ENCODE measurements at regions not wholly inside any gene's neighbourhood (a gene's known extent, or its start where the extent isn't known, plus 50 kb on each side); places are given as distances from the start of the nearest gene placed in this dataset.

DNA sequence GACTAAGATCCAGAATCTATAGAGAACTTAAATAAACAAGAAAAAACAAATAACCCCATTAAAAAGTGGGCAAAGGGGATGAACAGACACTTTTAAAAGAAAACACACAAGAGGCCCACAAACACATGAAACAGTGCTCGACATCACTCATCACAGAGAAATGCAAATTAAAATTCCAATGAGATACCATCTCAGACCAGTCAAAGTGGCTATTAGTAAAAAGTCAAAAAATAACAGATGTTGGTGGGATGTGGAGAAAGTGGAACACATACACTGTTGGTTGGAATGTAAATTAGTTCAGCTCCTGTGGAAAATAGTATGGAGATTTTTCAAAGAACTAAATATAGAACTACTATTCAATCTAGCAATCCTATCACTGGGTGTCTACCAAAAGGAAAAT is 143.1 kb downstream of the IFI44 start:
- H3K79me2 ChIP-seq (ENCODE audit: insufficient read depth, low read length): no peaks in the 10 kb centered on the region
- TF ChIP-seq, protein P1, sequence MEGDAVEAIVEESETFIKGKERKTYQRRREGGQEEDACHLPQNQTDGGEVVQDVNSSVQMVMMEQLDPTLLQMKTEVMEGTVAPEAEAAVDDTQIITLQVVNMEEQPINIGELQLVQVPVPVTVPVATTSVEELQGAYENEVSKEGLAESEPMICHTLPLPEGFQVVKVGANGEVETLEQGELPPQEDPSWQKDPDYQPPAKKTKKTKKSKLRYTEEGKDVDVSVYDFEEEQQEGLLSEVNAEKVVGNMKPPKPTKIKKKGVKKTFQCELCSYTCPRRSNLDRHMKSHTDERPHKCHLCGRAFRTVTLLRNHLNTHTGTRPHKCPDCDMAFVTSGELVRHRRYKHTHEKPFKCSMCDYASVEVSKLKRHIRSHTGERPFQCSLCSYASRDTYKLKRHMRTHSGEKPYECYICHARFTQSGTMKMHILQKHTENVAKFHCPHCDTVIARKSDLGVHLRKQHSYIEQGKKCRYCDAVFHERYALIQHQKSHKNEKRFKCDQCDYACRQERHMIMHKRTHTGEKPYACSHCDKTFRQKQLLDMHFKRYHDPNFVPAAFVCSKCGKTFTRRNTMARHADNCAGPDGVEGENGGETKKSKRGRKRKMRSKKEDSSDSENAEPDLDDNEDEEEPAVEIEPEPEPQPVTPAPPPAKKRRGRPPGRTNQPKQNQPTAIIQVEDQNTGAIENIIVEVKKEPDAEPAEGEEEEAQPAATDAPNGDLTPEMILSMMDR (IDR thresholded peaks at IDR 0.05; ENCODE audit: extremely low read depth, low read depth, low read length): no peak
- H3K4me2 ChIP-seq (ENCODE audit: insufficient read depth, low read length): no peak overlapping the region
- no peak overlapping the region for H3K4me3 ChIP-seq (ENCODE audit: insufficient read depth, low read length)
- H4K20me1 ChIP-seq (ENCODE audit: insufficient read depth, low read length): no peaks in the 10 kb centered on the region
- no peak overlapping the region for H2AFZ ChIP-seq (ENCODE audit: low read length)
- H3K36me3 ChIP-seq (ENCODE audit: insufficient read depth, low read length): no peaks in the 10 kb centered on the region
- H3K27ac ChIP-seq (ENCODE audit: low read depth, low read length): no peak overlapping the region
- H3K9me3 ChIP-seq (ENCODE audit: low read depth, low read length): no peaks in the 10 kb centered on the region
- no peaks in the 10 kb centered on the region for H3K27me3 ChIP-seq (ENCODE audit: insufficient read depth, low read length)
- peaks cover 2% of the 10 kb centered on the region for H3K4me1 ChIP-seq (ENCODE audit: insufficient read depth, low read length)
- no peak for DNase-seq (ENCODE audit: insufficient read length, low spot score, missing footprints)

DNA sequence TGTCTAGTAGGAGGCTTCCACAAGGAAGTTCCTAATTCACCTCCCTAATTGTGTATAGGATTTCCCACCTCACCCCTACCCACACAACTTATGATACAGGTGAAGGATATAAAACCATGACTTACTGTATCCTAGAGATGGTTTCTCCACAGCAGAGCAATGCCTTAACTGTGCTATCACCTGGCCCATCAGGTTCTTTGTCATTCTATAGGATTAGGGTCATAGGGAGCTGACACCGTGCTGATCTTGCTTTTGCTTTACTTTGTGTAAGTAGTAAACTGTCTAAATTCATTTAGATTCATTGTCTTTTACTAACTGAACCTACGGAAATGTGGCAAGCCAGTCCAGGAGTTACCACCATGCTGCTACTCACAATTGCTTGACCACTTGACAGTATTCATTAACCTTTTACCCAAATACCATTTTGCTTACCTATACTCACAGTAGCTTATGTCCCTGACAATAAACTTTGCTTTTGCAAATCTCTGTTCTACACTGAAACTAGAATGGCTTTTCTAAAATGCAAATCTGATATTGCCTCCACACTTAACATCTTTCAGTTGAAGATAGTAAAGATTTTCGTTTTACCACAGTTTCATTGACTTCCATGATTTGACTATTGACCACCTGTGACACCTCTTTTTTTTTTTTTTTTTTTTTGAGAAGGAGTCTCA is 147.6 kb downstream of the IFI44 start:
- TF ChIP-seq, protein P1 (IDR thresholded peaks at IDR 0.05; ENCODE audit: extremely low read depth, low read depth, low read length): no peak
- no peaks in the 10 kb centered on the region for H4K20me1 ChIP-seq (ENCODE audit: insufficient read depth, low read length)
- H3K79me2 ChIP-seq (ENCODE audit: insufficient read depth, low read length): no peaks in the 10 kb centered on the region
- H3K4me3 ChIP-seq (ENCODE audit: insufficient read depth, low read length): no peak overlapping the region
- no peak overlapping the region for H3K27ac ChIP-seq (ENCODE audit: low read depth, low read length)
- no peak for DNase-seq (ENCODE audit: insufficient read length, low spot score, missing footprints)
- no peaks in the 10 kb centered on the region for H3K27me3 ChIP-seq (ENCODE audit: insufficient read depth, low read length)
- H3K4me2 ChIP-seq (ENCODE audit: insufficient read depth, low read length): no peak overlapping the region
- no peaks in the 10 kb centered on the region for H3K9me3 ChIP-seq (ENCODE audit: low read depth, low read length)
- H3K36me3 ChIP-seq (ENCODE audit: insufficient read depth, low read length): no peaks in the 10 kb centered on the region
- no peaks in the 10 kb centered on the region for H3K4me1 ChIP-seq (ENCODE audit: insufficient read depth, low read length)
- no peak overlapping the region for H2AFZ ChIP-seq (ENCODE audit: low read length)

DNA sequence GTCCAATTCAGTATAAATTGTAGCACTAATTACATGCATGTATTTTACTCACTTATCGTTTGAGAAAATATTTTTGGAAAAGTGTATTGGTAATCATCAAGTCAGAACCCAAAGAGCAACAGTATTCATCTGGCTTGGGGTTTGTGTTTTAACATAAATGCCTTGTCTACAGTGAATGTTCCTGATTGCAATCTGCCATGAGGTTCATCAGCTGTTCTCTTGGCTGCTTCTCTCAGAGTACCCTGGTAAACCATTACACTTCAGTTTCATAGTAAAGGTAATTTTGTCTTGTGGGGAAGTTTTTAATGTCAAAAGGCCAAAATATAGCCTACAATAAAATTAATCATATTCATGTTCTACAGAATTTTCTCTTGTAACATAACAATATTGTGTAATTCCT is 150.3 kb downstream of the IFI44 start:
- no peak overlapping the region for H3K4me3 ChIP-seq (ENCODE audit: insufficient read depth, low read length)
- H3K9me3 ChIP-seq (ENCODE audit: low read depth, low read length): no peaks in the 10 kb centered on the region
- DNase-seq (ENCODE audit: insufficient read length, low spot score, missing footprints): peak; percentile 2
- no peaks in the 10 kb centered on the region for H3K36me3 ChIP-seq (ENCODE audit: insufficient read depth, low read length)
- H3K4me2 ChIP-seq (ENCODE audit: insufficient read depth, low read length): no peak overlapping the region
- no peak overlapping the region for H2AFZ ChIP-seq (ENCODE audit: low read length)
- no peaks in the 10 kb centered on the region for H3K4me1 ChIP-seq (ENCODE audit: insufficient read depth, low read length)
- TF ChIP-seq, protein P1 (IDR thresholded peaks at IDR 0.05; ENCODE audit: extremely low read depth, low read depth, low read length): no peak
- H4K20me1 ChIP-seq (ENCODE audit: insufficient read depth, low read length): no peaks in the 10 kb centered on the region
- H3K27ac ChIP-seq (ENCODE audit: low read depth, low read length): no peak overlapping the region
- H3K27me3 ChIP-seq (ENCODE audit: insufficient read depth, low read length): no peaks in the 10 kb centered on the region
- H3K79me2 ChIP-seq (ENCODE audit: insufficient read depth, low read length): no peaks in the 10 kb centered on the region

DNA sequence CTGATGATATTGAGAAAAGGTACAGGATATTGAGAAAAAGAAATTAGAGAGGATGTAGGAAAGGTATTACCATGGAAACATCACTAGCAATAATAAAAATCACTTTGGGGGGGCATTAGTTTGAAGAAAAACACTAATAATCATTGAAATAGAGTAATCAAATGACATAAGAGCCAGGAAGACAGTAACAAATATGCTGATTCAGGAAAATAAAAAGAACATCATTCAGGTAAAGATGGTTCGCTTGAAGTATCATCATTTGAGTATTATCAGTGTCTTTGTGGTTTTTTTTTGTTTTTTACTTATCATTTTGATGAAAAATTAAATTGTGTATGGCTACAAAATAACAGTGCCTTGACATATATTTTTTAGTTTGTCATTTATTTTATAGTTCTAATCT is 164.5 kb downstream of the IFI44 start:
- H4K20me1 ChIP-seq (ENCODE audit: insufficient read depth, low read length): no peaks in the 10 kb centered on the region
- H3K4me1 ChIP-seq (ENCODE audit: insufficient read depth, low read length): no peaks in the 10 kb centered on the region
- H3K4me2 ChIP-seq (ENCODE audit: insufficient read depth, low read length): no peak overlapping the region
- no peaks in the 10 kb centered on the region for H3K27me3 ChIP-seq (ENCODE audit: insufficient read depth, low read length)
- H3K36me3 ChIP-seq (ENCODE audit: insufficient read depth, low read length): no peaks in the 10 kb centered on the region
- no peaks in the 10 kb centered on the region for H3K79me2 ChIP-seq (ENCODE audit: insufficient read depth, low read length)
- TF ChIP-seq, protein P1 (IDR thresholded peaks at IDR 0.05; ENCODE audit: extremely low read depth, low read depth, low read length): no peak
- no peak overlapping the region for H3K4me3 ChIP-seq (ENCODE audit: insufficient read depth, low read length)
- DNase-seq (ENCODE audit: insufficient read length, low spot score, missing footprints): no peak
- H3K9me3 ChIP-seq (ENCODE audit: low read depth, low read length): no peaks in the 10 kb centered on the region
- H2AFZ ChIP-seq (ENCODE audit: low read length): no peak overlapping the region
- H3K27ac ChIP-seq (ENCODE audit: low read depth, low read length): no peak overlapping the region
